Neural cell (in vitro differentiated cells): ENCODE measurements at regions not wholly inside any gene's neighbourhood (a gene's known extent, or its start where the extent isn't known, plus 50 kb on each side); places are given as distances from the start of the nearest gene placed in this dataset.

ENCODE experiments used
- H2AFZ ChIP-seq: fragments of 200-600, 300-800 bp; sonication (generic), shearing (Covaris generic); 2 replicates; pipeline ENCODE4 v1.6.0; 2014; ENCODE audit warnings: low read depth, mild to moderate bottlenecking, antibody characterized with exemption, low read length, moderate library complexity
- H3F3A ChIP-seq: fragments of 200-600 bp; shearing (Covaris generic); 2 replicates; pipeline ENCODE4 v1.6.1; 2016; ENCODE audit warnings: mild to moderate bottlenecking, moderate library complexity, mixed read lengths, antibody characterized with exemption, low read length; ENCODE audit not compliant: insufficient read depth, poor library complexity, severe bottlenecking
- H3K27ac ChIP-seq: fragments of 200-600, 300-800 bp; sonication (generic), shearing (Covaris generic); 2 replicates; pipeline ENCODE4 v1.5.1; 2014; ENCODE audit warnings: mild to moderate bottlenecking, low read length, moderate library complexity
- H3K27me3 ChIP-seq: fragments of 300-800, 200-600 bp; sonication (generic), shearing (Covaris generic); 2 replicates; pipeline ENCODE4 v1.6.0; 2014; ENCODE audit warnings: mild to moderate bottlenecking, low read depth, low read length, moderate library complexity; ENCODE audit not compliant: insufficient read depth
- H3K36me3 ChIP-seq: fragments of 300-800, 200-600 bp; sonication (generic), shearing (Covaris generic); 2 replicates; pipeline ENCODE4 v1.5.1; 2014; ENCODE audit warnings: mild to moderate bottlenecking, antibody characterized with exemption, low read length, moderate library complexity; ENCODE audit not compliant: insufficient read depth
- H3K4me2 ChIP-seq: fragments of 300-800, 200-600 bp; sonication (generic), shearing (Covaris generic); 2 replicates; pipeline ENCODE4 v1.6.0; 2014; ENCODE audit warnings: mild to moderate bottlenecking, low read length
- H3K4me3 ChIP-seq: fragments of 300-800, 200-600 bp; sonication (generic), shearing (Covaris generic); 2 replicates; pipeline ENCODE4 v1.5.1; 2014; ENCODE audit warnings: mild to moderate bottlenecking, low read length, moderate library complexity
- H3K79me2 ChIP-seq: fragments of 200-600 bp; shearing (Covaris generic); replicated peaks from 2 replicates; pipeline ENCODE4 v1.6.0; 2014; ENCODE audit warnings: mild to moderate bottlenecking, low read length, moderate library complexity; ENCODE audit not compliant: insufficient read depth
- H3K9ac ChIP-seq: fragments of 300-800, 200-600 bp; sonication (generic), shearing (Covaris generic); 2 replicates; pipeline ENCODE4 v1.6.1; 2016; ENCODE audit warnings: mild to moderate bottlenecking, low read length, mixed read lengths
- H3K9me2 ChIP-seq: fragments of 200-600 bp; shearing (Covaris generic); 2 replicates; pipeline ENCODE4 v1.6.1; 2016; ENCODE audit warnings: mild to moderate bottlenecking, low read length, mixed read lengths; ENCODE audit not compliant: insufficient read depth
- H3K9me3 ChIP-seq: fragments of 200-600, 300-800 bp; sonication (generic), shearing (Covaris generic); 2 replicates; pipeline ENCODE4 v1.6.1; 2016; ENCODE audit warnings: mild to moderate bottlenecking, mixed run types, low read length, moderate library complexity, mixed read lengths
- H4K20me1 ChIP-seq: fragments of 200-600 bp; shearing (Covaris generic); 2 replicates; pipeline ENCODE4 v1.6.1; 2016; ENCODE audit warnings: mild to moderate bottlenecking, mixed run types; ENCODE audit not compliant: insufficient read depth
- CTCF ChIP-seq: fragments of 450-650 bp; IDR thresholded peaks from 2 replicates; pipeline ENCODE4 v1.5.1; 2014; ENCODE audit warnings: antibody characterized with exemption, mild to moderate bottlenecking, moderate library complexity; ENCODE audit not compliant: poor library complexity, severe bottlenecking
- EP300 ChIP-seq: fragments of 450-650 bp; conservative IDR thresholded peaks from 2 replicates; pipeline ENCODE4 v1.6.1; 2014; ENCODE audit warnings: antibody characterized with exemption, mild to moderate bottlenecking, moderate library complexity; ENCODE audit not compliant: poor library complexity, severe bottlenecking
- EZH2 ChIP-seq: fragments of 200-600, 300-800 bp; shearing (Covaris generic), sonication (generic); IDR thresholded peaks from 2 replicates; pipeline ENCODE4 v1.6.1; 2014; ENCODE audit warnings: antibody characterized with exemption, low read length, borderline replicate concordance, mild to moderate bottlenecking; ENCODE audit not compliant: insufficient read depth, poor library complexity, severe bottlenecking
- MXI1 ChIP-seq: fragments of 450-650 bp; conservative IDR thresholded peaks from 2 replicates; pipeline ENCODE4 v1.6.1; 2014; ENCODE audit warnings: antibody characterized with exemption, mild to moderate bottlenecking; ENCODE audit not compliant: poor library complexity, severe bottlenecking
- POLR2AphosphoS5 ChIP-seq: IDR thresholded peaks from 2 replicates; pipeline ENCODE4 v1.6.1; 2012
- RAD21 ChIP-seq: fragments of 450-650 bp; conservative IDR thresholded peaks from 2 replicates; pipeline ENCODE4 v1.6.1; 2014; ENCODE audit warnings: antibody characterized with exemption, mild to moderate bottlenecking, moderate library complexity
- REST ChIP-seq: IDR thresholded peaks from 2 replicates; pipeline ENCODE4 v1.6.1; 2012; ENCODE audit warnings: borderline replicate concordance
- SMC3 ChIP-seq: fragments of 450-650 bp; conservative IDR thresholded peaks from 2 replicates; pipeline ENCODE4 v1.6.1; 2014; ENCODE audit warnings: antibody characterized with exemption, mild to moderate bottlenecking, moderate library complexity; ENCODE audit not compliant: poor library complexity
- TAF1 ChIP-seq: IDR thresholded peaks from 2 replicates; pipeline ENCODE4 v1.6.1; 2012; ENCODE audit warnings: low read depth

GRCh38 chr3:40615918-40616819, 91.4 kb downstream of the ZNF621 start:
- H3F3A ChIP-seq: peaks cover 3% of the 10 kb centered on the region
- H3K9me2 ChIP-seq: no peaks in the 10 kb centered on the region
- TF ChIP-seq RAD21 (no peak), CTCF (no peak), MXI1 (no peak), TAF1 (no peak), EP300 (no peak)
- no peaks in the 10 kb centered on the region for H3K36me3 ChIP-seq
- peak overlapping the region; percentile 64 for H3K4me3 ChIP-seq
- H3K27me3 ChIP-seq: no peaks in the 10 kb centered on the region
- H4K20me1 ChIP-seq: no peaks in the 10 kb centered on the region
- peak overlapping the region; percentile 73 for H2AFZ ChIP-seq
- peak overlapping the region; percentile 94 for H3K27ac ChIP-seq
- no peaks in the 10 kb centered on the region for H3K79me2 ChIP-seq
- H3K9ac ChIP-seq: peak overlapping the region; percentile 75
- H3K9me3 ChIP-seq: no peaks in the 10 kb centered on the region
- H3K4me2 ChIP-seq: peak overlapping the region; percentile 64

- Histone ChIP-seq H3K79me2 (no peaks in the 10 kb centered on the region), H2AFZ (no peak overlapping the region), H3K27ac (peak overlapping the region; percentile 94), H3K4me3 (no peak overlapping the region), H3K36me3 (no peaks in the 10 kb centered on the region), H3K9me2 (no peaks in the 10 kb centered on the region), H3K9me3 (no peaks in the 10 kb centered on the region), H3K4me2 (no peak overlapping the region), H3K9ac (no peak overlapping the region), H4K20me1 (no peaks in the 10 kb centered on the region), H3F3A (peaks cover 3% of the 10 kb centered on the region), H3K27me3 (no peaks in the 10 kb centered on the region)
- TF ChIP-seq POLR2AphosphoS5: no peak
- TF ChIP-seq CTCF: no peak
- TF ChIP-seq TAF1: no peak
- no peak for TF ChIP-seq RAD21
- TF ChIP-seq SMC3: no peak
- TF ChIP-seq EZH2: no peak
Observed at GRCh38 chr3:40617084-40617483, 92.3 kb downstream of the ZNF621 start.

- H2AFZ ChIP-seq: no peak overlapping the region
- H3K9me2 ChIP-seq: no peaks in the 10 kb centered on the region
- H3K27ac ChIP-seq: no peak overlapping the region
- H3K27me3 ChIP-seq: no peaks in the 10 kb centered on the region
- H3K9ac ChIP-seq: no peak overlapping the region
- H3K36me3 ChIP-seq: no peaks in the 10 kb centered on the region
- no peak overlapping the region for H3K4me3 ChIP-seq
- TF ChIP-seq POLR2AphosphoS5: no peak
- TF ChIP-seq REST: no peak
- no peak for TF ChIP-seq MXI1
- no peak for TF ChIP-seq SMC3
- TF ChIP-seq EZH2: no peak
- TF ChIP-seq EP300: no peak
- TF ChIP-seq RAD21: no peak
- no peak for TF ChIP-seq TAF1
- H3K9me3 ChIP-seq: no peaks in the 10 kb centered on the region
- no peaks in the 10 kb centered on the region for H3K79me2 ChIP-seq
- no peak overlapping the region for H3K4me2 ChIP-seq
- H4K20me1 ChIP-seq: no peaks in the 10 kb centered on the region
- peaks cover 3% of the 10 kb centered on the region for H3F3A ChIP-seq
Observed at GRCh38 chr3:40618158-40618557, 93.4 kb downstream of the ZNF621 start.
